ENCODE measurements at regions not wholly inside any gene's neighbourhood (a gene's known extent, or its start where the extent isn't known, plus 50 kb on each side); places are given as distances from the start of the nearest gene placed in this dataset.

DNA sequence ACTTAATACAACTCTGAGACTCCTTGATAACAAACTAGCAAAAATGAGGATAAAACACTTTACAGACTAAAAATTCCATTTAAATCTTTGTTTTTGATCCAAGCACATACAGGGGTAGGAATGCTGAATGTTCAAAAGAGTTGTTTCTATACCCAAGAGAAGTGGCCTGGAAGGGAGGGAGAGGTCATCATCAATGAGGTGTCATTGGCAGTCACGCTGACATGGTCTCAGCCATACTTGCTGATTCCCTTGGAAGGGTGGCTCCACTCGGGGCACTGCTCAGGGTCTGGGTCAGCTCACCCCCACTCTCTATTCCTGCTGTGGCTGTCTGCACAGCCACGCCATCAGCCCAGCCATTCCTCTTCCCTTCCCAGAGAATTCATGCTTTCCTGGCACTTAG lies 105.2 kb upstream of the PELI1 start:
- intact Hi-C loops (cut with micrococcal nuclease; ENCODE audit: unreplicated experiment), result no loop called here
- POLR2A ChIA-PET, result no interaction called here
- BruUV-seq (replicated peaks), result no TSS peak
- Histone ChIP-seq H3K27me3 (replicated peaks; ENCODE audit: control insufficient read depth, insufficient read depth, low read length) (no peaks in the 10 kb centered on the region), H3K36me3 (ENCODE audit: control insufficient read depth, insufficient read depth, low read length) (no peaks in the 10 kb centered on the region), H3K9me3 (no peaks in the 10 kb centered on the region), H3K4me1 (no peaks in the 10 kb centered on the region), H3K4me3 (ENCODE audit: low read depth, low read length) (no peak overlapping the region)
- Mint-ChIP-seq H3K4me3 (ENCODE audit: unreplicated experiment) (no peak overlapping the region), H3K27me3 (ENCODE audit: insufficient read depth, unreplicated experiment) (no peaks in the 10 kb centered on the region), H3K9me3 (ENCODE audit: unreplicated experiment) (no peaks in the 10 kb centered on the region), H3K27ac (ENCODE audit: unreplicated experiment) (no peak overlapping the region), H3K36me3 (ENCODE audit: insufficient read depth, unreplicated experiment) (no peaks in the 10 kb centered on the region), H3K4me1 (ENCODE audit: low read depth, unreplicated experiment) (peaks cover 5% of the 10 kb centered on the region)
- TF ChIP-seq, protein P1, sequence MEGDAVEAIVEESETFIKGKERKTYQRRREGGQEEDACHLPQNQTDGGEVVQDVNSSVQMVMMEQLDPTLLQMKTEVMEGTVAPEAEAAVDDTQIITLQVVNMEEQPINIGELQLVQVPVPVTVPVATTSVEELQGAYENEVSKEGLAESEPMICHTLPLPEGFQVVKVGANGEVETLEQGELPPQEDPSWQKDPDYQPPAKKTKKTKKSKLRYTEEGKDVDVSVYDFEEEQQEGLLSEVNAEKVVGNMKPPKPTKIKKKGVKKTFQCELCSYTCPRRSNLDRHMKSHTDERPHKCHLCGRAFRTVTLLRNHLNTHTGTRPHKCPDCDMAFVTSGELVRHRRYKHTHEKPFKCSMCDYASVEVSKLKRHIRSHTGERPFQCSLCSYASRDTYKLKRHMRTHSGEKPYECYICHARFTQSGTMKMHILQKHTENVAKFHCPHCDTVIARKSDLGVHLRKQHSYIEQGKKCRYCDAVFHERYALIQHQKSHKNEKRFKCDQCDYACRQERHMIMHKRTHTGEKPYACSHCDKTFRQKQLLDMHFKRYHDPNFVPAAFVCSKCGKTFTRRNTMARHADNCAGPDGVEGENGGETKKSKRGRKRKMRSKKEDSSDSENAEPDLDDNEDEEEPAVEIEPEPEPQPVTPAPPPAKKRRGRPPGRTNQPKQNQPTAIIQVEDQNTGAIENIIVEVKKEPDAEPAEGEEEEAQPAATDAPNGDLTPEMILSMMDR (IDR thresholded peaks at IDR 0.05; ENCODE audit: insufficient read depth in 1 of 2, low read depth in 1 of 2, low read length in 1 of 2, severe bottlenecking in 1 of 2, unreplicated experiment in 1 of 2), result no peak
- DNase-seq, result no peak
- CTCF ChIA-PET, result no interaction called here

DNA sequence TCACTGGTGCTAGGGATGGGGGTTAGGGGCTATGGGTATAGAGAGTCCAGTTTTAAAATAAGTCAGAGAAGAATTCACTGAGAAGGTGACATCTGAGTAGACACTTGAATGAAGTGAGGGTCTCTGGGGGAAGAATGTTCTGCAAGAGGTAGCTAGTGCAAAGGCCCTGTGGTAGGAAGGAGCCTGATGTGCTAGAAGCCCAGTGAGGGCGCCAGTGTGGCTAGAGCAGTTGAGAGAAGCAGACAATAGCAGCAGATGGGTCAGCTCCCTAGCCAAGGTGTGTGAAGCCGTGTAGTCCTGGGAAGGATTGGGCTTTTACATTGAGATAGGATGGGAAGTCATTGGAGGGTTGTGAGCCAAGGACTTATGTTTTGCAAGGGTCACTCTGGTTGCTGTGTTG lies 105.8 kb upstream of the PELI1 start:
- Mint-ChIP-seq H3K27me3 (ENCODE audit: insufficient read depth, unreplicated experiment) (no peaks in the 10 kb centered on the region), H3K9me3 (ENCODE audit: unreplicated experiment) (no peaks in the 10 kb centered on the region), H3K4me1 (ENCODE audit: low read depth, unreplicated experiment) (peaks cover 3% of the 10 kb centered on the region), H3K36me3 (ENCODE audit: insufficient read depth, unreplicated experiment) (no peaks in the 10 kb centered on the region), H3K27ac (ENCODE audit: unreplicated experiment) (no peak overlapping the region), H3K4me3 (ENCODE audit: unreplicated experiment) (no peak overlapping the region)
- Histone ChIP-seq H3K27me3 (replicated peaks; ENCODE audit: control insufficient read depth, insufficient read depth, low read length) (no peaks in the 10 kb centered on the region), H3K4me1 (no peaks in the 10 kb centered on the region), H3K36me3 (ENCODE audit: control insufficient read depth, insufficient read depth, low read length) (no peaks in the 10 kb centered on the region), H3K4me3 (ENCODE audit: low read depth, low read length) (no peak overlapping the region), H3K9me3 (no peaks in the 10 kb centered on the region)
- BruUV-seq (replicated peaks), result no TSS peak
- intact Hi-C loops (cut with micrococcal nuclease; ENCODE audit: unreplicated experiment), result no loop called here
- POLR2A ChIA-PET, result no interaction called here
- TF ChIP-seq, protein P1 (IDR thresholded peaks at IDR 0.05; ENCODE audit: insufficient read depth in 1 of 2, low read depth in 1 of 2, low read length in 1 of 2, severe bottlenecking in 1 of 2, unreplicated experiment in 1 of 2), result no peak
- DNase-seq, result no peak
- CTCF ChIA-PET, result no interaction called here

DNA sequence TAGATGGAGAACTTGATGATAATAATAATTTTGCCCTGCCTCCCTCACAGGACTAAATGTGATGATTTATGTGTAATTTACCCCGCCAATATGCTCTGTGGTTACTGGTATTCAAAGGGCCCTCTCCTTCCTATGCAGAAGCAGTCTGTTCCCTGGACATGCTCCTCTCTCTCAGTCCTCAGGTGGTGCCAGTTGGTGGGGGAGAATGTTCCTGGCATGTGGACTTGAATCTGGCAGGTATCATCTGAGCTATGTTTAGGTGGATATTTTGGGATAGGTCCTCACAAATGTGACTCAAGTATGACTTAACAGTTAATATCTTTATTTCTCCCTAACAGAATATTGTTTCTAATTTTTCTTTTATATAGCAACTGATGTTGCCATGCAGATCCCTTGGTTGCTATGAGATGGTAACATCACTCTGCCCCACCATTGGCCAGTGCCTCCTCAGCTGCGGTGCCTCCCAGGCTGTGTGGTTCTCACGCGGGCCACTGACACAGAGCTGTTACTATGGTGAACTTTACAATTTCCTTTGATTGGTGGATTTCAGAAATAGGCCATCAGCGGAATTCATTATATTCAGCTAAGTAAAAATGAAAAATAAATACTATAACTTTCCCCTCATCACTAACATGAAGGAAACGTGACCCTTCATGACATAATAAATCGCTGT lies 106.7 kb upstream of the PELI1 start:
- TF ChIP-seq, protein P1 (IDR thresholded peaks at IDR 0.05; ENCODE audit: insufficient read depth in 1 of 2, low read depth in 1 of 2, low read length in 1 of 2, severe bottlenecking in 1 of 2, unreplicated experiment in 1 of 2), result no peak
- POLR2A ChIA-PET, result no interaction called here
- H3K27ac Mint-ChIP-seq (ENCODE audit: unreplicated experiment), result no peak overlapping the region
- Histone ChIP-seq H3K9me3 (no peaks in the 10 kb centered on the region), H3K4me1 (no peaks in the 10 kb centered on the region), H3K36me3 (ENCODE audit: control insufficient read depth, insufficient read depth, low read length) (no peaks in the 10 kb centered on the region), H3K27me3 (replicated peaks; ENCODE audit: control insufficient read depth, insufficient read depth, low read length) (no peaks in the 10 kb centered on the region), H3K4me3 (ENCODE audit: low read depth, low read length) (no peak overlapping the region)
- intact Hi-C loops (cut with micrococcal nuclease; ENCODE audit: unreplicated experiment), result no loop called here
- no peaks in the 10 kb centered on the region for H3K36me3 Mint-ChIP-seq (ENCODE audit: insufficient read depth, unreplicated experiment)
- H3K27me3 Mint-ChIP-seq (ENCODE audit: insufficient read depth, unreplicated experiment), result no peaks in the 10 kb centered on the region
- H3K4me3 Mint-ChIP-seq (ENCODE audit: unreplicated experiment), result no peak overlapping the region
- H3K9me3 Mint-ChIP-seq (ENCODE audit: unreplicated experiment), result no peaks in the 10 kb centered on the region
- CTCF ChIA-PET, result no interaction called here
- no peak for DNase-seq
- no peaks in the 10 kb centered on the region for H3K4me1 Mint-ChIP-seq (ENCODE audit: low read depth, unreplicated experiment)
- no TSS peak for BruUV-seq (replicated peaks)

Measured in Caco-2 (cell line).